Panc1 (cell line): ENCODE measurements at regions not wholly inside any gene's neighbourhood (a gene's known extent, or its start where the extent isn't known, plus 50 kb on each side); places are given as distances from the start of the nearest gene placed in this dataset.

Experiments used
- ATAC-seq: fragments of 200-7000 bp; cut with Tn5 transposase; 2 replicates; pipeline ENCODE4 v1.9.1; 2020; ENCODE audit warnings: mild to moderate bottlenecking, moderate library complexity
- BruUV-seq: library from RNA; stranded (reverse); fragments of 400-500 nt; replicated peaks from 2 replicates; lab custom pipeline; 2021; lab: Mats Ljungman, UMichigan
- CTCF ChIA-PET: fragments of 300-600 bp; sonication (Branson Sonifier 250); formaldehyde crosslinking; loops from one replicate; lab custom pipeline; 2022; ENCODE audit warnings: antibody characterized with exemption; lab: Charles Lee
- POLR2A ChIA-PET: fragments of 300-600 bp; sonication (Branson Sonifier 250); formaldehyde crosslinking; loops from one replicate; lab custom pipeline; 2022; ENCODE audit warnings: antibody characterized with exemption; lab: Charles Lee
- DNase-seq: peaks from one replicate; pipeline ENCODE4 v3.0.0-alpha.2; 2010; ENCODE audit warnings: low read depth, low spot score
- H3K27ac ChIP-seq: 2 replicates; pipeline ENCODE4 v1.5.1; 2011; ENCODE audit warnings: mild to moderate bottlenecking, low read length, inconsistent platforms
- H3K27me3 ChIP-seq: fragments of 200-500 bp; sonication (Bioruptor generic); 2 replicates; pipeline ENCODE4 v1.6.0; 2014; ENCODE audit warnings: low read length, inconsistent platforms; ENCODE audit not compliant: control insufficient read depth, insufficient read depth
- H3K36me3 ChIP-seq: fragments of 200-500 bp; sonication (Bioruptor generic); 2 replicates; pipeline ENCODE4 v1.5.1; 2014; ENCODE audit warnings: inconsistent platforms, mild to moderate bottlenecking, low read length, moderate library complexity; ENCODE audit not compliant: control insufficient read depth, insufficient read depth
- H3K4me1 ChIP-seq: 2 replicates; pipeline ENCODE4 v1.5.1; 2011; ENCODE audit warnings: inconsistent platforms, mild to moderate bottlenecking, low read length, moderate library complexity; ENCODE audit not compliant: control insufficient read depth, insufficient read depth
- H3K4me3 ChIP-seq, 2 experiments: 2 replicates each; pipeline ENCODE4 v1.5.1; 2011 to 2012; ENCODE audit warnings: low read depth in 2 of 2, low read length in 2 of 2, mild to moderate bottlenecking in 2 of 2, inconsistent platforms in 1 of 2, moderate library complexity in 1 of 2
- H3K9me3 ChIP-seq: fragments of 200-500 bp; sonication (Bioruptor generic); 2 replicates; pipeline ENCODE4 v1.5.1; 2014; ENCODE audit warnings: low read depth, mild to moderate bottlenecking, inconsistent platforms, low read length, moderate library complexity; ENCODE audit not compliant: control insufficient read depth, insufficient read depth
- CTCF ChIP-seq: fragments of 450-650 bp; IDR thresholded peaks from 2 replicates; pipeline ENCODE4 v1.5.1; 2017; ENCODE audit warnings: mild to moderate bottlenecking
- POLR2AphosphoS5 ChIP-seq: IDR thresholded peaks from 2 replicates; pipeline ENCODE4 v1.6.1; 2012; ENCODE audit warnings: mild to moderate bottlenecking, low read depth, low read length, moderate library complexity
- REST ChIP-seq, 2 experiments: IDR thresholded peaks; 2 replicates each; pipeline ENCODE4 v1.6.1; 2011 to 2012; ENCODE audit warnings: low read depth in 2 of 2, control low read depth in 1 of 2, low read length in 1 of 2, mild to moderate bottlenecking in 1 of 2, moderate library complexity in 1 of 2; ENCODE audit not compliant: insufficient read depth in 1 of 2
- SIN3A ChIP-seq: IDR thresholded peaks from 2 replicates; pipeline ENCODE4 v1.6.1; 2012; ENCODE audit warnings: low read depth, mild to moderate bottlenecking, low read length, moderate library complexity, borderline replicate concordance; ENCODE audit not compliant: insufficient read depth
- TCF7L2 ChIP-seq: IDR thresholded peaks from 2 replicates; pipeline ENCODE4 v1.6.1; 2011; ENCODE audit warnings: mild to moderate bottlenecking, low read depth, low read length, inconsistent platforms
- in situ Hi-C: cut with HindIII; loops from 2 replicates; pipeline ENCODE4 v1.10.0; 2016; ENCODE audit warnings: low sequenced_read_pairs, low pct_unique_long_range_greater_than_20kb
- intact Hi-C: fragments of 100-400 bp; cut with micrococcal nuclease; formaldehyde crosslinking; loops from one replicate; pipeline ENCODE4 v1.10.0; 2022; ENCODE audit not compliant: unreplicated experiment

- no peak for ATAC-seq
- Histone ChIP-seq H3K27me3 (no peaks in the 10 kb centered on the region), H3K36me3 (no peaks in the 10 kb centered on the region), H3K4me1 (no peaks in the 10 kb centered on the region), H3K4me3 (no peak overlapping the region), H3K9me3 (no peaks in the 10 kb centered on the region), H3K27ac (no peak overlapping the region)
- no peak for DNase-seq
- no TSS peak for BruUV-seq
- ChIA-PET POLR2A (no interaction called here), CTCF (no interaction called here)
- intact Hi-C loops (no loop called here), in situ Hi-C loops (no loop called here)
- TF ChIP-seq SIN3A (no peak), TCF7L2 (no peak), POLR2AphosphoS5 (no peak), CTCF (no peak), REST (IDR thresholded peaks at IDR 0.05; ENCODE audit: insufficient read depth in 1 of 2, low read depth in 2 of 2, low read length in 1 of 2) (no peak)
Observed at GRCh38 chr7:142425281-142425680, 167.4 kb upstream of the PRSS58 start.

- in situ Hi-C loops (no loop called here), intact Hi-C loops (no loop called here)
- ATAC-seq (no peak), DNase-seq (no peak)
- TF ChIP-seq POLR2AphosphoS5, result no peak
- H3K9me3 ChIP-seq, result no peaks in the 10 kb centered on the region
- H3K27me3 ChIP-seq, result no peaks in the 10 kb centered on the region
- no peaks in the 10 kb centered on the region for H3K36me3 ChIP-seq
- CTCF ChIA-PET, result no interaction called here
- POLR2A ChIA-PET, result no interaction called here
- no peak overlapping the region for H3K4me3 ChIP-seq
- no peaks in the 10 kb centered on the region for H3K4me1 ChIP-seq
- H3K27ac ChIP-seq, result no peak overlapping the region
- no TSS peak for BruUV-seq
Observed at GRCh38 chr7:142422621-142423020, 164.8 kb upstream of the PRSS58 start.

GRCh38 chr7:142420554-142421362 is 162.9 kb upstream of the PRSS58 start:
- no peak overlapping the region for H3K27ac ChIP-seq
- intact Hi-C loops (no loop called here), in situ Hi-C loops (no loop called here)
- ATAC-seq, result no peak; the same call in 1 of the 2 replicates
- H3K4me3 ChIP-seq, result no peak overlapping the region
- no peaks in the 10 kb centered on the region for H3K27me3 ChIP-seq
- POLR2A ChIA-PET, result no interaction called here
- no peak for DNase-seq
- no peaks in the 10 kb centered on the region for H3K4me1 ChIP-seq
- TF ChIP-seq POLR2AphosphoS5, result no peak
- TF ChIP-seq CTCF, result peak; percentile 18; the same call in 1 of the 2 replicates
- BruUV-seq, result no TSS peak
- no peaks in the 10 kb centered on the region for H3K36me3 ChIP-seq
- no peaks in the 10 kb centered on the region for H3K9me3 ChIP-seq
- CTCF ChIA-PET, result no interaction called here
